Stomach (tissue), 4 donors: ENCODE measurements at regions not wholly inside any gene's neighbourhood (a gene's known extent, or its start where the extent isn't known, plus 50 kb on each side); places are given as distances from the start of the nearest gene placed in this dataset.

Source experiments
- CTCF ChIP-seq, 7 experiments: fragments of 450-650 bp in 4 of 7; fragments of 200-600 bp in 3 of 7; sonication (generic) in 3 of 7; IDR thresholded peaks; one replicate each; pipeline ENCODE4 v1.5.1; 2016 to 2019; ENCODE audit warnings: antibody characterized with exemption in 7 of 7, control low read depth in 2 of 7, mild to moderate bottlenecking in 1 of 7
- POLR2A ChIP-seq, 4 donors: fragments of 450-650 bp; IDR thresholded peaks; one replicate each; pipeline ENCODE4 v1.6.1; 2016; ENCODE audit warnings: antibody characterized with exemption in 4 of 4, control low read depth in 2 of 4, mild to moderate bottlenecking in 1 of 4, moderate library complexity in 1 of 4
- POLR2AphosphoS5 ChIP-seq, 3 donors: sonication (generic); formaldehyde crosslinking; IDR thresholded peaks; one replicate each; pipeline ENCODE4 v1.6.1; 2016; ENCODE audit warnings: antibody characterized with exemption in 3 of 3

- TF ChIP-seq POLR2A (IDR thresholded peaks at IDR 0.05) = no peak
- TF ChIP-seq CTCF (IDR thresholded peaks at IDR 0.05) = no peak
- no peak for TF ChIP-seq POLR2AphosphoS5 (IDR thresholded peaks at IDR 0.05)
These were observed 156.1 kb upstream of the STEAP4 start for GRCh38 chr7:88462799-88463198.
